WERI-Rb-1 (cell line): ENCODE measurements at regions not wholly inside any gene's neighbourhood (a gene's known extent, or its start where the extent isn't known, plus 50 kb on each side); places are given as distances from the start of the nearest gene placed in this dataset.

Source experiments
- DNase-seq: peaks from one replicate; pipeline ENCODE4 v3.0.0-alpha.2; 2020
- H3K27ac ChIP-seq: fragments of 250-450 bp; sonication (Bioruptor Pico); 2 replicates; pipeline ENCODE4 v1.5.1; 2020; ENCODE audit warnings: mild to moderate bottlenecking, moderate library complexity
- H3K27me3 ChIP-seq: fragments of 250-450 bp; sonication (Bioruptor Pico); 2 replicates; pipeline ENCODE4 v1.5.1; 2021; ENCODE audit warnings: mild to moderate bottlenecking, low read depth, moderate library complexity; ENCODE audit not compliant: insufficient read depth, severe bottlenecking
- H3K36me3 ChIP-seq: fragments of 250-450 bp; sonication (Bioruptor Pico); 2 replicates; pipeline ENCODE4 v1.5.1; 2020; ENCODE audit warnings: mild to moderate bottlenecking, moderate library complexity
- H3K4me3 ChIP-seq: 2 replicates; pipeline ENCODE4 v1.5.1; 2011; ENCODE audit warnings: low read depth, mild to moderate bottlenecking, control low read depth, low read length
- H3K9me3 ChIP-seq: fragments of 250-450 bp; sonication (Bioruptor Pico); 2 replicates; pipeline ENCODE4 v1.5.1; 2021; ENCODE audit warnings: mild to moderate bottlenecking, moderate library complexity; ENCODE audit not compliant: severe bottlenecking
- CTCF ChIP-seq: IDR thresholded peaks from 2 replicates; pipeline ENCODE4 v1.5.1; 2011; ENCODE audit warnings: low read depth, mild to moderate bottlenecking, control low read depth, inconsistent platforms, low read length

- H3K4me3 ChIP-seq: no peak overlapping the region
- no peaks in the 10 kb centered on the region for H3K36me3 ChIP-seq
These were observed 790.5 kb downstream of the MCTP2 start for GRCh38 chr15:95021816-95022215.

GRCh38 chr15:95024351-95024750, 793.0 kb downstream of the MCTP2 start:
- H3K9me3 ChIP-seq: no peaks in the 10 kb centered on the region
- H3K27ac ChIP-seq: no peak overlapping the region
- no peak overlapping the region for H3K4me3 ChIP-seq
- TF ChIP-seq CTCF: 0 out of 2 replicates have a peak, but pooled peaks have one; percentile 29
- H3K36me3 ChIP-seq: no peaks in the 10 kb centered on the region
- no peak for DNase-seq
- peaks cover 19% of the 10 kb centered on the region for H3K27me3 ChIP-seq

More at GRCh38 chr15:95021816-95022215, 790.5 kb downstream of the MCTP2 start:
- Histone ChIP-seq H3K27ac (no peak overlapping the region), H3K9me3 (no peaks in the 10 kb centered on the region), H3K27me3 (peaks cover 39% of the 10 kb centered on the region)
- no peak for TF ChIP-seq CTCF
- DNase-seq: no peak

GRCh38 chr15:95025924-95026728, 794.8 kb downstream of the MCTP2 start:
- Histone ChIP-seq H3K4me3 (no peak overlapping the region), H3K27me3 (peaks cover 21% of the 10 kb centered on the region), H3K9me3 (no peaks in the 10 kb centered on the region), H3K27ac (no peak overlapping the region), H3K36me3 (no peaks in the 10 kb centered on the region)
- TF ChIP-seq CTCF: peak; percentile 34; the same call in 1 of the 2 replicates
- peak; percentile 42 for DNase-seq

- H3K27ac ChIP-seq: no peak overlapping the region
- no peak for TF ChIP-seq CTCF
- H3K36me3 ChIP-seq: no peaks in the 10 kb centered on the region
- DNase-seq: no peak
- no peak overlapping the region for H3K4me3 ChIP-seq
- peaks cover 26% of the 10 kb centered on the region for H3K27me3 ChIP-seq
- no peaks in the 10 kb centered on the region for H3K9me3 ChIP-seq
These were observed 796.6 kb downstream of the MCTP2 start for GRCh38 chr15:95027981-95028380.

GRCh38 chr15:95032156-95032555, 800.8 kb downstream of the MCTP2 start:
- Histone ChIP-seq H3K27ac (no peak overlapping the region), H3K4me3 (no peak overlapping the region), H3K27me3 (peaks cover 30% of the 10 kb centered on the region), H3K9me3 (no peaks in the 10 kb centered on the region), H3K36me3 (no peaks in the 10 kb centered on the region)
- TF ChIP-seq CTCF: no peak
- no peak for DNase-seq

- DNase-seq: no peak
- H3K27ac ChIP-seq: no peak overlapping the region
- no peak for TF ChIP-seq CTCF
- peaks cover 49% of the 10 kb centered on the region for H3K27me3 ChIP-seq
- H3K36me3 ChIP-seq: no peaks in the 10 kb centered on the region
- H3K9me3 ChIP-seq: no peaks in the 10 kb centered on the region
- no peak overlapping the region for H3K4me3 ChIP-seq
These were observed 803.7 kb downstream of the MCTP2 start for GRCh38 chr15:95035106-95035505.
